Thyroid gland (tissue), 4 donors: ENCODE measurements at regions not wholly inside any gene's neighbourhood (a gene's known extent, or its start where the extent isn't known, plus 50 kb on each side); places are given as distances from the start of the nearest gene placed in this dataset.

Experiments
- POLR2A ChIP-seq, 2 donors: fragments of 450-650 bp; IDR thresholded peaks; one replicate each; pipeline ENCODE4 v1.6.1; 2017; ENCODE audit warnings: antibody characterized with exemption in 2 of 2, mild to moderate bottlenecking in 2 of 2, moderate library complexity in 1 of 2
- TF ChIP-seq, protein P1 (sequence below), 6 experiments: fragments of 200-600 bp in 3 of 6; fragments of 450-650 bp in 3 of 6; sonication (generic) in 3 of 6; IDR thresholded peaks; one replicate each; pipeline ENCODE4 v1.5.1; 2016 to 2019; ENCODE audit warnings: antibody characterized with exemption in 6 of 6, mild to moderate bottlenecking in 2 of 6, inconsistent platforms in 1 of 6, moderate library complexity in 1 of 6

DNA sequence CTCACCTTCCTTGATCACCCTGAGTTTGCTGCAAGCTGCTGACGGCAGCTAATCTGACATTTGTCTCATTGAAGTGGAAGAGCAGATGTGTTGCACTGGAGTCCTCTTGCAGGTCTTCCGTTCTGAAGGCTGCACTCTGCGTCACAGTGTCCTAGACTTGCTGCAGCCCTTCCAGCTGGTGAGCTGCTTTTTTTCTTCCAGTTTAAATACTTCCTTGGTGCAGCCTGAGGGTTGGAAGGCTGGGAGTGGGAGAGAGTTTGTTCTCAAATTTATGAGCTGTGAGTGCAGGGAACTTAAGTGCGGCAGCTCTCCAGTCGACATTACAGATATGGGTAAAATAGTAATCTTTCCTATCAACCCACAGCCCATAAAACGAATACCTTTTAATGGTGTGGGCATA, 303.6 kb upstream of the FAT1 start:
- TF ChIP-seq POLR2A (IDR thresholded peaks at IDR 0.05) = no peak
- TF ChIP-seq, protein P1, sequence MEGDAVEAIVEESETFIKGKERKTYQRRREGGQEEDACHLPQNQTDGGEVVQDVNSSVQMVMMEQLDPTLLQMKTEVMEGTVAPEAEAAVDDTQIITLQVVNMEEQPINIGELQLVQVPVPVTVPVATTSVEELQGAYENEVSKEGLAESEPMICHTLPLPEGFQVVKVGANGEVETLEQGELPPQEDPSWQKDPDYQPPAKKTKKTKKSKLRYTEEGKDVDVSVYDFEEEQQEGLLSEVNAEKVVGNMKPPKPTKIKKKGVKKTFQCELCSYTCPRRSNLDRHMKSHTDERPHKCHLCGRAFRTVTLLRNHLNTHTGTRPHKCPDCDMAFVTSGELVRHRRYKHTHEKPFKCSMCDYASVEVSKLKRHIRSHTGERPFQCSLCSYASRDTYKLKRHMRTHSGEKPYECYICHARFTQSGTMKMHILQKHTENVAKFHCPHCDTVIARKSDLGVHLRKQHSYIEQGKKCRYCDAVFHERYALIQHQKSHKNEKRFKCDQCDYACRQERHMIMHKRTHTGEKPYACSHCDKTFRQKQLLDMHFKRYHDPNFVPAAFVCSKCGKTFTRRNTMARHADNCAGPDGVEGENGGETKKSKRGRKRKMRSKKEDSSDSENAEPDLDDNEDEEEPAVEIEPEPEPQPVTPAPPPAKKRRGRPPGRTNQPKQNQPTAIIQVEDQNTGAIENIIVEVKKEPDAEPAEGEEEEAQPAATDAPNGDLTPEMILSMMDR (IDR thresholded peaks at IDR 0.05) = no peak
